Endothelial cell of umbilical vein (primary cell): ENCODE measurements at regions not wholly inside any gene's neighbourhood (a gene's known extent, or its start where the extent isn't known, plus 50 kb on each side); places are given as distances from the start of the nearest gene placed in this dataset.

ENCODE experiments used
- POLR2A ChIP-seq: IDR thresholded peaks from 2 replicates; pipeline ENCODE4 v1.6.1; 2012; ENCODE audit warnings: low read depth, mild to moderate bottlenecking, control low read depth, low read length
- POLR2AphosphoS5 ChIP-seq: IDR thresholded peaks from 2 replicates; pipeline ENCODE4 v1.6.1; 2012; ENCODE audit warnings: low read depth, mild to moderate bottlenecking, control low read depth, low read length, moderate library complexity; ENCODE audit not compliant: insufficient read depth
- TF ChIP-seq, protein P1 (sequence below), 2 donors: IDR thresholded peaks; 1 replicate in 1 of 2; 2 replicates in 1 of 2; pipeline ENCODE4 v1.5.1; 2011; ENCODE audit warnings: low read length in 2 of 2, mild to moderate bottlenecking in 2 of 2, moderate library complexity in 2 of 2, control low read depth in 1 of 2, inconsistent platforms in 1 of 2, low read depth in 1 of 2; ENCODE audit not compliant: insufficient read depth in 1 of 2; ENCODE audit errors: extremely low read depth in 1 of 2

GRCh38 chr2:144180131-144180530 lies 339.8 kb downstream of the ZEB2 start:
- TF ChIP-seq, protein P1, sequence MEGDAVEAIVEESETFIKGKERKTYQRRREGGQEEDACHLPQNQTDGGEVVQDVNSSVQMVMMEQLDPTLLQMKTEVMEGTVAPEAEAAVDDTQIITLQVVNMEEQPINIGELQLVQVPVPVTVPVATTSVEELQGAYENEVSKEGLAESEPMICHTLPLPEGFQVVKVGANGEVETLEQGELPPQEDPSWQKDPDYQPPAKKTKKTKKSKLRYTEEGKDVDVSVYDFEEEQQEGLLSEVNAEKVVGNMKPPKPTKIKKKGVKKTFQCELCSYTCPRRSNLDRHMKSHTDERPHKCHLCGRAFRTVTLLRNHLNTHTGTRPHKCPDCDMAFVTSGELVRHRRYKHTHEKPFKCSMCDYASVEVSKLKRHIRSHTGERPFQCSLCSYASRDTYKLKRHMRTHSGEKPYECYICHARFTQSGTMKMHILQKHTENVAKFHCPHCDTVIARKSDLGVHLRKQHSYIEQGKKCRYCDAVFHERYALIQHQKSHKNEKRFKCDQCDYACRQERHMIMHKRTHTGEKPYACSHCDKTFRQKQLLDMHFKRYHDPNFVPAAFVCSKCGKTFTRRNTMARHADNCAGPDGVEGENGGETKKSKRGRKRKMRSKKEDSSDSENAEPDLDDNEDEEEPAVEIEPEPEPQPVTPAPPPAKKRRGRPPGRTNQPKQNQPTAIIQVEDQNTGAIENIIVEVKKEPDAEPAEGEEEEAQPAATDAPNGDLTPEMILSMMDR (IDR thresholded peaks at IDR 0.05; ENCODE audit: extremely low read depth in 1 of 2, insufficient read depth in 1 of 2, low read depth in 1 of 2, low read length in 2 of 2) = no peak
- TF ChIP-seq POLR2A = no peak
- no peak for TF ChIP-seq POLR2AphosphoS5
